ENCODE measurements at regions not wholly inside any gene's neighbourhood (a gene's known extent, or its start where the extent isn't known, plus 50 kb on each side); places are given as distances from the start of the nearest gene placed in this dataset.

DNA sequence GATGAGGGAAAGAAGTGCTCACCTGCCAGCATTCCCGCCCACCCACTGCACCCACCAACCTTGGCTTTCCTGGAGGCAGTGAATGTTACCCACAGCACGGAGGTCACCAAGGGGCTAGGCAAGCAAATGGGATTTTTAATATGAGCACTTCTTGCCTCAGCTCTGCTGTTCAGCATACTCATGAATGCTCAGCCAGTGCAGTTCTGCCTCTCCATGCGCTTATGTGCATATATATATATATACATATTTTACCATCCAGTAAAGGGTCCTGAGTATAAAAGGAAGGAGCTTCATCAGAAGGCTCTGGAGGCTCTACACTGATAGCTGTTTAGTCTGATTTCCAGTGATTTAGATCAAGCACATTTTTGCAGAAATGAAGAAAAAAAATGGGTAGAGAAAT lies 366.9 kb downstream of the SIPA1L2 start:
- ChIA-PET POLR2A (no interaction called here), CTCF (no interaction called here)
- TF ChIP-seq, protein P1, sequence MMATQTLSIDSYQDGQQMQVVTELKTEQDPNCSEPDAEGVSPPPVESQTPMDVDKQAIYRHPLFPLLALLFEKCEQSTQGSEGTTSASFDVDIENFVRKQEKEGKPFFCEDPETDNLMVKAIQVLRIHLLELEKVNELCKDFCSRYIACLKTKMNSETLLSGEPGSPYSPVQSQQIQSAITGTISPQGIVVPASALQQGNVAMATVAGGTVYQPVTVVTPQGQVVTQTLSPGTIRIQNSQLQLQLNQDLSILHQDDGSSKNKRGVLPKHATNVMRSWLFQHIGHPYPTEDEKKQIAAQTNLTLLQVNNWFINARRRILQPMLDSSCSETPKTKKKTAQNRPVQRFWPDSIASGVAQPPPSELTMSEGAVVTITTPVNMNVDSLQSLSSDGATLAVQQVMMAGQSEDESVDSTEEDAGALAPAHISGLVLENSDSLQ (IDR thresholded peaks at IDR 0.05): no peak
- no peak for TF ChIP-seq ELF4 (IDR thresholded peaks at IDR 0.05)
- DNase-seq (ENCODE audit: extremely low spot score): no peak

DNA sequence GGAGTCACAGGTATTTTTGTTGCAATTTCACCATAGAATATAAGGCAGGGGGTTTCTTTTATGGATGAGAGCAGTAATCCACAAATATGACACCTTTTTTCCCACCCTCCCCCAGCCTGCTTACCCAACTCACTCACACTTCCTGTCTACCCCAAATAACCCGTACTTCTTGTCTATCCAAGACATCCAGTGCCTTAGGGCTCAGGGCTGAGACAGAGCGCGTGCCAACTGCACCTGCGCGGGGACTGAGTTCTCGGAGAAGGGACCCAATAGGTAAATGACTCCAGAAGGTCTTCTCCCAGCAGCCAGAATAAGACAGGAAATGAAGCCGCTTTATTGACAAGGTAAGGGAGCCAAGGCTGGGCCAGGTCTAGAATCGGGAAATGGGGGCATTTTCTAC lies 369.1 kb downstream of the SIPA1L2 start:
- no peak for DNase-seq (ENCODE audit: extremely low spot score)
- POLR2A ChIA-PET: no interaction called here
- TF ChIP-seq FOXK2 (IDR thresholded peaks at IDR 0.05) (no peak), TARDBP (IDR thresholded peaks at IDR 0.05) (no peak), SP1 (IDR thresholded peaks at IDR 0.05) (no peak), SUZ12 (IDR thresholded peaks at IDR 0.05) (no peak), HDGF (IDR thresholded peaks at IDR 0.05; ENCODE audit: borderline replicate concordance) (no peak), LEF1 (IDR thresholded peaks at IDR 0.05; ENCODE audit: borderline replicate concordance) (no peak), FOXA1 (IDR thresholded peaks at IDR 0.05) (no peak), BHLHE40 (IDR thresholded peaks at IDR 0.05; ENCODE audit: borderline replicate concordance) (no peak), ZNF384 (IDR thresholded peaks at IDR 0.05) (no peak), FOXM1 (IDR thresholded peaks at IDR 0.05; ENCODE audit: borderline replicate concordance) (no peak), ARNT (IDR thresholded peaks at IDR 0.05) (no peak), L3MBTL2 (conservative IDR thresholded peaks at IDR 0.05) (no peak), NFRKB (IDR thresholded peaks at IDR 0.05) (no peak), CTBP1 (IDR thresholded peaks at IDR 0.05; ENCODE audit: borderline replicate concordance) (no peak), ELF4 (IDR thresholded peaks at IDR 0.05) (no peak)
- TF ChIP-seq, protein P1 (IDR thresholded peaks at IDR 0.05): no peak
- CTCF ChIA-PET: no interaction called here

DNA sequence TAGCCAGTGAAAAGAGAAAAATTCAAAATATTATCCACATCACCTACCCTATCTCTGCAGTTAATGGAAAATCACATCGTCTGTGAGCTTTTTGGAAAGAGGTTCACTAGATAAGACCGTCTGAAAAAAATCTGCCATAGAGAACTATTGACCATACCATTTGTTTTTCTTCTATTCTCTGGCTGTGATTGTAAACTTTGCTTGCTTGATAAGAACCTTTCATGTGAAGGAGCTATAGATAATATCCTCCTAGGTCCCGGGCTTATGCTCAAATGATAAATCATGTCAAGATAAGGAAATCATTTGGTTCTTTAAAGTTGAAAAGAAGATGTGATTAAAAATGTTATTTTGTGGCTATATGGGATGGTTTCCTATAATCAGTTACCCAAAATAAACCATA lies 369.9 kb downstream of the SIPA1L2 start:
- no peak for TF ChIP-seq FOXK2 (IDR thresholded peaks at IDR 0.05)
- no peak for TF ChIP-seq ARNT (IDR thresholded peaks at IDR 0.05)
- TF ChIP-seq NFRKB (IDR thresholded peaks at IDR 0.05): no peak
- TF ChIP-seq CTBP1 (IDR thresholded peaks at IDR 0.05; ENCODE audit: borderline replicate concordance): no peak
- TF ChIP-seq TARDBP (IDR thresholded peaks at IDR 0.05): no peak
- TF ChIP-seq, protein P1 (IDR thresholded peaks at IDR 0.05): no peak
- TF ChIP-seq SUZ12 (IDR thresholded peaks at IDR 0.05): no peak
- no peak for TF ChIP-seq BHLHE40 (IDR thresholded peaks at IDR 0.05; ENCODE audit: borderline replicate concordance)
- no peak for TF ChIP-seq L3MBTL2 (conservative IDR thresholded peaks at IDR 0.05)
- TF ChIP-seq ZNF384 (IDR thresholded peaks at IDR 0.05): no peak
- no peak for TF ChIP-seq LEF1 (IDR thresholded peaks at IDR 0.05; ENCODE audit: borderline replicate concordance)
- TF ChIP-seq SP1 (IDR thresholded peaks at IDR 0.05): no peak
- TF ChIP-seq ELF4 (IDR thresholded peaks at IDR 0.05): no peak
- TF ChIP-seq HDGF (IDR thresholded peaks at IDR 0.05; ENCODE audit: borderline replicate concordance): no peak
- no peak for TF ChIP-seq FOXA1 (IDR thresholded peaks at IDR 0.05)
- no peak for TF ChIP-seq FOXM1 (IDR thresholded peaks at IDR 0.05; ENCODE audit: borderline replicate concordance)
- DNase-seq (ENCODE audit: extremely low spot score): no peak
- CTCF ChIA-PET: interaction anchor here (0.7 to 1.0 kb wide), 3 partner anchors 49 to 508 kb away, joined by 3 to 4 read pairs (median 3); no protein-coding TSS in a partner anchor
- POLR2A ChIA-PET: interaction anchor here (0.9 kb wide), 1 partner anchor 370 kb away, joined by 3 read pairs; the partner anchor contains the start of gene SIPA1L2

DNA sequence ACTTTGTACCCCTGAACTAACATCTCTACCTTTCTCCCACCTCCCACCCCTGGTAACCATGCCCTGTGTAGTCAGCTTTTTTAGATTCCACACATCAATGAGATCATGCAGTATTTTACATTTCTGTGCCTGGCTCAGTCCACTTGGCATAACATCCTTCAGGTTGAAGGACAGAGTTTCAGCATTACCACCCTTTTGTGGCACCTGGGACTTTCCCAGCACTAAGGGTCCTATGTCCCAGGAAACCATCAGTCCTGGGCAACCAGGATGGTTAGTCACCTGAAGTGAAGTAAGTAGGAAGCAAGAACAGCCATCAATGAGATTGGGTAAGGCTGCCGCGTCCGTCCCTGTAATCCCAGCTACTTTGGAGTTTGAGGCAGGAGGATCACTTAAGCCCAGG lies 370.6 kb downstream of the SIPA1L2 start:
- TF ChIP-seq FOXM1 (IDR thresholded peaks at IDR 0.05; ENCODE audit: borderline replicate concordance) (no peak), LEF1 (IDR thresholded peaks at IDR 0.05; ENCODE audit: borderline replicate concordance) (no peak), SUZ12 (IDR thresholded peaks at IDR 0.05) (no peak), CTBP1 (IDR thresholded peaks at IDR 0.05; ENCODE audit: borderline replicate concordance) (no peak), BHLHE40 (IDR thresholded peaks at IDR 0.05; ENCODE audit: borderline replicate concordance) (no peak), ZNF384 (IDR thresholded peaks at IDR 0.05) (no peak), FOXA1 (IDR thresholded peaks at IDR 0.05) (no peak), L3MBTL2 (conservative IDR thresholded peaks at IDR 0.05) (no peak), ARNT (IDR thresholded peaks at IDR 0.05) (no peak), SP1 (IDR thresholded peaks at IDR 0.05) (no peak), ELF4 (IDR thresholded peaks at IDR 0.05) (no peak), TARDBP (IDR thresholded peaks at IDR 0.05) (no peak), HDGF (IDR thresholded peaks at IDR 0.05; ENCODE audit: borderline replicate concordance) (no peak), NFRKB (IDR thresholded peaks at IDR 0.05) (no peak), FOXK2 (IDR thresholded peaks at IDR 0.05) (no peak)
- TF ChIP-seq, protein P1 (IDR thresholded peaks at IDR 0.05): no peak
- POLR2A ChIA-PET: interaction anchor here (0.9 kb wide), 1 partner anchor 371 kb away, joined by 3 read pairs; the partner anchor contains the start of gene SIPA1L2
- DNase-seq (ENCODE audit: extremely low spot score): no peak
- CTCF ChIA-PET: interaction anchor here (0.9 kb wide), 1 partner anchor 49 kb away, joined by 3 read pairs; no protein-coding TSS in a partner anchor

DNA sequence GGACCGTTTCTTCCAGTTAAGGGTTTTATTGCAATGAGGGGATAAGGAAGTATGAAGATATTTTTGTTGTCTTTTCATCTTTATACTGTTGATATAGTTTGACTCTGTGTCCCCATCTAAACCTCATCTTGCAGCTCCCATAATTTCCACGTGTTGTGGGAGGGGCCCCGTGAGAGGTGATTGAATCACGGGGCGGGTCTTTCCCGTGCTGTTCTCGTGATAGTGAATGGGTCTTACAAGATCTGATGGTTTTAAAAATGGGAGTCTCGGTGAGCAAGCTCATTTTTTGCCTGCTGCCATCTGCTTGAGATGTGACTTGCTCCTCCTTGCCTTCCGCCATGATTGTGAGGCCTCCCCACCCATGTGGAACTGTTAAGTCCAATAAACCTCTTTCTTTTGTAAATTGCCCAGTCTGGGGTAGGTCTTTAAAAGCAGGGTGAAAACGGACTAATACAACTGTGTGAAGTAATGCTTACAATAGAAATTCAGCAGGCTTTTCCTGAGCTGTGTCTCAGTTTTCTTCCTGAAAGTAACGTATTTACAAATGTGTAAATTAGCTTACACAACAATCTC lies 377.3 kb downstream of the SIPA1L2 start:
- ChIA-PET POLR2A (no interaction called here), CTCF (interaction anchor here (0.6 kb wide), 1 partner anchor 725 kb away, joined by 3 read pairs; no protein-coding TSS in a partner anchor)
- TF ChIP-seq TARDBP (IDR thresholded peaks at IDR 0.05): no peak
- DNase-seq (ENCODE audit: extremely low spot score): no peak

DNA sequence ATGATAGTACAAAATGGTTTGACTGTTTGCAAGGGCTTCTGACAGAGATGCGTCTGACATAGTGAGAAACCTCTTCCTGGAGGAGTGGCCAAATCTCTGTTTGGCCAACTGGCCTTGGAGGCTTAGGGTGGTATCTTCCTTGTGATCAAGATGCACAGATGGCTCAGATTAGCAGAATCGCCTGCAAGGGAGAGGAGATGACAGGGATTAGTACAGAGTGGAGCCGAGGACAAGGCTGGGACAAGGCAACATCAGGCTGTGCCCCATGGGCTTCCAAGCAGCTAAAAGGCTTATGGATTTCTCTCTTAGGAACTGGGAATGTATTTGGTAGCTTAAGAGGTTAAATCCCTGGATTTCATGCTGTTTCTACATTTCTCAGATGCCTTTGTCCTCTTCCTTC lies 379.1 kb downstream of the SIPA1L2 start:
- ChIA-PET POLR2A (no interaction called here), CTCF (no interaction called here)
- DNase-seq (ENCODE audit: extremely low spot score): no peak
- TF ChIP-seq SUZ12 (IDR thresholded peaks at IDR 0.05) (no peak), SP1 (IDR thresholded peaks at IDR 0.05) (no peak), CTBP1 (IDR thresholded peaks at IDR 0.05; ENCODE audit: borderline replicate concordance) (no peak)
